ENCODE measurements at regions not wholly inside any gene's neighbourhood (a gene's known extent, or its start where the extent isn't known, plus 50 kb on each side); places are given as distances from the start of the nearest gene placed in this dataset.

GRCh38 chr14:49221316-49221715 lies 364.9 kb downstream of the RPS29 start:
- no peak for DNase-seq (ENCODE audit: low read depth)
- no peak for TF ChIP-seq CTCF (conservative IDR thresholded peaks at IDR 0.05; ENCODE audit: control insufficient read depth, insufficient read depth, low read depth, low read length)
- no peak overlapping the region for H3K4me3 ChIP-seq (ENCODE audit: control insufficient read depth, low read depth, low read length)

GRCh38 chr14:49220492-49220891 lies 365.7 kb downstream of the RPS29 start:
- no peak overlapping the region for H3K4me3 ChIP-seq (ENCODE audit: control insufficient read depth, low read depth, low read length)
- TF ChIP-seq CTCF (conservative IDR thresholded peaks at IDR 0.05; ENCODE audit: control insufficient read depth, insufficient read depth, low read depth, low read length), result no peak
- no peak for DNase-seq (ENCODE audit: low read depth)

GRCh38 chr14:49218436-49219092 lies 367.6 kb downstream of the RPS29 start:
- H3K4me3 ChIP-seq (ENCODE audit: control insufficient read depth, low read depth, low read length), result no peak overlapping the region
- TF ChIP-seq CTCF (conservative IDR thresholded peaks at IDR 0.05; ENCODE audit: control insufficient read depth, insufficient read depth, low read depth, low read length), result no peak
- DNase-seq (ENCODE audit: low read depth), result peak; percentile 80

- TF ChIP-seq CTCF (conservative IDR thresholded peaks at IDR 0.05; ENCODE audit: control insufficient read depth, insufficient read depth, low read depth, low read length), result no peak
- peak; percentile 55 for DNase-seq (ENCODE audit: low read depth)
- no peak overlapping the region for H3K4me3 ChIP-seq (ENCODE audit: control insufficient read depth, low read depth, low read length)
These were observed 373.5 kb downstream of the RPS29 start for GRCh38 chr14:49212721-49213120.

GRCh38 chr14:49209416-49209815 lies 376.8 kb downstream of the RPS29 start:
- no peak overlapping the region for H3K4me3 ChIP-seq (ENCODE audit: control insufficient read depth, low read depth, low read length)
- no peak for DNase-seq (ENCODE audit: low read depth)
- TF ChIP-seq CTCF (conservative IDR thresholded peaks at IDR 0.05; ENCODE audit: control insufficient read depth, insufficient read depth, low read depth, low read length), result no peak

- DNase-seq (ENCODE audit: low read depth), result no peak
These were observed 379.4 kb downstream of the RPS29 start for GRCh38 chr14:49206828-49207227.

More at GRCh38 chr14:49206828-49207227, 379.4 kb downstream of the RPS29 start:
- TF ChIP-seq CTCF (conservative IDR thresholded peaks at IDR 0.05; ENCODE audit: control insufficient read depth, insufficient read depth, low read depth, low read length), result no peak
- no peak overlapping the region for H3K4me3 ChIP-seq (ENCODE audit: control insufficient read depth, low read depth, low read length)
